ENCODE measurements at regions not wholly inside any gene's neighbourhood (a gene's known extent, or its start where the extent isn't known, plus 50 kb on each side); places are given as distances from the start of the nearest gene placed in this dataset.

DNA sequence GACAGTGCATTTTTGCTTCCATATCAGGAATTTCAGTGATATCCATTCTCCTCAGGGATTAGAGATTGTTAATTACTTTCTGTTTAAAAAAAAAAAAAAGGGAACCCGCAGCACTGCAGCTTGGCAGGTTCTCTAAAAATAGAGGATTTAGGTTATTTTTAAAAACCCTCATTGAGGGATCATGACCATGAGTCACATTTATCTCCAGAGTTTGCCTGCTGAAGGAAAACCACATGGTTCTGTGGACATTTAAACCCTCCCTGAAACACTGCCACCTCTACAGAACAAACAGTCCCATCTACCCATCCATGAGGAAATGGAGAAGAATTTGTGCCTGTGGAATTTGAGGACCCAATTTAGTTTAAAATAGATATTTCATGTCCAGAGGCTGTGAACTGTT, 66.2 kb upstream of the UBE2E1 start:
- DNase-seq (ENCODE audit: low read depth, low spot score) = no peak
- Histone ChIP-seq H3K9ac (ENCODE audit: insufficient read length) (no peak overlapping the region), H3K4me3 (no peak overlapping the region), H3K27ac (no peak overlapping the region), H3K9me3 (ENCODE audit: low read depth, low read length) (no peaks in the 10 kb centered on the region), H3K36me3 (ENCODE audit: insufficient read depth, low read length) (no peaks in the 10 kb centered on the region)
- TF ChIP-seq POLR2AphosphoS5 (IDR thresholded peaks at IDR 0.05; ENCODE audit: borderline replicate concordance, low read depth, low read length) = no peak

DNA sequence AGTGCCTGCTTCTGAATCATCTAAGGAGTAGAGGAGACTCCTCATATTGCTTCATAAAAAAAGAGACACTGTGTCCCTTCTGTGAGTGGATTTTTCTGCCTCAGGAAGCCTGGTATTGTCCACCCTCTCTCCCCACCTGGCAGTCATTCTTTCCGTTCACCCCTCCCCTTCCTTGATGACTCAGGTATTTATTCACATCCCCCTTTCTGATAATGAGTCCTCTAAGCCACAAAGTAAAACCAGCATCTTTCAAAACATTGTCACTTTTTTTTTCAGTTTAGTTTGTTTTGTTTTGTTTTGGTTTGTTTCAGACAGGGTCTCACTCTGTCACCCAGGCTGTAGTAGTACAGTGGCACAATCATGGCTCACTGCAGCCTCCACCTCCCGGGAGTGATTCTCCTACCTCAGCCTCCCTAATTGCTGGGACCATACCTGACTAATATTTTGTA, 65.2 kb upstream of the UBE2E1 start:
- H3K36me3 ChIP-seq (ENCODE audit: insufficient read depth, low read length) = no peaks in the 10 kb centered on the region
- no peak overlapping the region for H3K4me3 ChIP-seq
- no peak overlapping the region for H3K27ac ChIP-seq
- DNase-seq (ENCODE audit: low read depth, low spot score) = no peak
- H3K9ac ChIP-seq (ENCODE audit: insufficient read length) = no peak overlapping the region
- TF ChIP-seq FOXP2 (optimal IDR thresholded peaks at IDR 0.05; ENCODE audit: control extremely low read depth, extremely low read length, insufficient read depth) (no peak), POLR2AphosphoS5 (IDR thresholded peaks at IDR 0.05; ENCODE audit: borderline replicate concordance, low read depth, low read length) (no peak), EZH2 (IDR thresholded peaks at IDR 0.05) (no peak)
- H3K9me3 ChIP-seq (ENCODE audit: low read depth, low read length) = no peaks in the 10 kb centered on the region

GRCh38 chr3:23741036-23741706, 64.6 kb upstream of the UBE2E1 start:
- H3K9ac ChIP-seq (ENCODE audit: insufficient read length) = no peak overlapping the region
- DNase-seq (ENCODE audit: low read depth, low spot score) = no peak
- H3K36me3 ChIP-seq (ENCODE audit: insufficient read depth, low read length) = no peaks in the 10 kb centered on the region
- no peaks in the 10 kb centered on the region for H3K9me3 ChIP-seq (ENCODE audit: low read depth, low read length)
- TF ChIP-seq FOXP2 (optimal IDR thresholded peaks at IDR 0.05; ENCODE audit: control extremely low read depth, extremely low read length, insufficient read depth) (no peak), POLR2AphosphoS5 (IDR thresholded peaks at IDR 0.05; ENCODE audit: borderline replicate concordance, low read depth, low read length) (no peak), EZH2 (IDR thresholded peaks at IDR 0.05) (no peak)
- no peak overlapping the region for H3K27ac ChIP-seq
- no peak overlapping the region for H3K4me3 ChIP-seq

DNA sequence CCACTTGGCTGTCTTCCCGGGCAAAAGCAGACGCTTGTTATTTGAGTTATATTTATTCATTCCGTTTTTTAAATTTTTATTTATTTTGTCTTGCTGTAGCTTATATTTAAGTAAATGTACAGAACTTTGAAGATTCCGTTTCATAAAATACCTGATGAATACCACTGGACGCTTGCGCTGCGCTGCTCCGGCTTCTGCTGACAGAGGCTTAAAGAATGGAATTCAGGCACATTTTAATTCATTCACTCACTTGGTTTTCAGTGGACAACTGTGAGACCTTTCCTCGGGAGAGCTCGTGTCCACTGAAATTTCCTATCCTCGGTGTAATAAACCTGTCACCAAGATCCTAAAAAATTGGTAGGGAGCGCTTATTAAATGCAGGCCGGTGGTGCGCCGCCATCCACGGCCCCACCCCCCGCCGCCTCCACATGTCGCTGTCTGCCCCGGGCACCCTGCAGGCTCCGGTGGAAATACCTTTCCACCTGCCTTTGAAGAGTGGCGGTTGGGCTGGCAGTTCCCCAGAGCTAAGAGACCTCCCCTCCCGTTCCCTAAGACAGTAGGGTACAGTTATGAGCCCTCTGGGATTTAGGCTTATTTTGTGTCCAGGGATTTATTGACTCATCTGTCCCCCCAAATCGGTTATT, 62.5 kb upstream of the UBE2E1 start:
- H3K36me3 ChIP-seq (ENCODE audit: insufficient read depth, low read length) = no peaks in the 10 kb centered on the region
- DNase-seq (ENCODE audit: low read depth, low spot score) = no peak
- TF ChIP-seq EZH2 (IDR thresholded peaks at IDR 0.05) = no peak
- no peak for TF ChIP-seq POLR2AphosphoS5 (IDR thresholded peaks at IDR 0.05; ENCODE audit: borderline replicate concordance, low read depth, low read length)
- TF ChIP-seq FOXP2 (optimal IDR thresholded peaks at IDR 0.05; ENCODE audit: control extremely low read depth, extremely low read length, insufficient read depth) = no peak
- no peak overlapping the region for H3K27ac ChIP-seq
- H3K9me3 ChIP-seq (ENCODE audit: low read depth, low read length) = no peaks in the 10 kb centered on the region
- no peak overlapping the region for H3K4me3 ChIP-seq
- no peak overlapping the region for H3K9ac ChIP-seq (ENCODE audit: insufficient read length)

DNA sequence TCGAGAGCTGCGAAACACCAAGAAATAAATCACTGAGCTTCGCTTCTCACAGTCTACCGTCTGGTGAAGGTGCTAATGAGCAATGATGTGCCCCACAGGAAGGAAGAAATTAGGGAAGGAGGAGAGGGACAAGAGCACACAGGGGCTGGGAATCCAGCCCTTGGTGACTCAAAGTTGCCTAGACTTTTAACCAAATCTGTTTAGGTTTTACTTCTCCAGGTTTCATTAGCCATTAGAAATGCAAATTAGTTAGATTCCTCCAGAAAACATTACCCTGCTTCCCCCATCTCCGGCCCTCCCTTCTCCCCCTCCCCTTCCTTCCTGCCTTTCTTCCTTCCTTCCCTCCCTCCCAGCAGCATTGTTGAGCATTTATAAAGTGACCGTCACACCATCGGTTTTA, 59.3 kb upstream of the UBE2E1 start:
- Histone ChIP-seq H3K27ac (no peak overlapping the region), H3K4me3 (no peak overlapping the region), H3K9me3 (ENCODE audit: low read depth, low read length) (no peaks in the 10 kb centered on the region), H3K36me3 (ENCODE audit: insufficient read depth, low read length) (no peaks in the 10 kb centered on the region), H3K9ac (ENCODE audit: insufficient read length) (no peak overlapping the region)
- DNase-seq (ENCODE audit: low read depth, low spot score) = no peak
- TF ChIP-seq POLR2AphosphoS5 (IDR thresholded peaks at IDR 0.05; ENCODE audit: borderline replicate concordance, low read depth, low read length) (no peak), EZH2 (IDR thresholded peaks at IDR 0.05) (no peak), FOXP2 (optimal IDR thresholded peaks at IDR 0.05; ENCODE audit: control extremely low read depth, extremely low read length, insufficient read depth) (no peak)

DNA sequence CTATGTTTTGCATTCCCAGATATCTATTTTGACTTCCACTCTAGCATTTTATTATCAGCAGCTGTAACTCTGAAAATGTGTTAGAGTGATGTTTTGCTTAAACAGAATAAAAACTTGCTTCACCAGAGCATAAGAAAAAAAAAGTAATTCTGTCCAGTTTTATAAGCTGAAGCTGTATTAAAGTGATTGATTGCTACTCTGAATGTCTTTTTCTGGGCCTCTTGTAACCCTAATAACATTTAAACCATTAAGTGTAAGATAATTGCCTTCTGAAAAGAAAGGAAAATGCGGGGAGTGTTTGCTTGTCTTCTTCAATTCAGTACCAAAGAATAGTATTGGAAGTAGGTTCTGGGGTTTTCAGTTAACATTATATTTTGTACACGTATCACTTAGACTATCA, 57.9 kb upstream of the UBE2E1 start:
- TF ChIP-seq FOXP2 (optimal IDR thresholded peaks at IDR 0.05; ENCODE audit: control extremely low read depth, extremely low read length, insufficient read depth) (no peak), EZH2 (IDR thresholded peaks at IDR 0.05) (no peak), POLR2AphosphoS5 (IDR thresholded peaks at IDR 0.05; ENCODE audit: borderline replicate concordance, low read depth, low read length) (no peak)
- Histone ChIP-seq H3K9ac (ENCODE audit: insufficient read length) (no peak overlapping the region), H3K36me3 (ENCODE audit: insufficient read depth, low read length) (no peaks in the 10 kb centered on the region), H3K4me3 (no peak overlapping the region), H3K27ac (no peak overlapping the region), H3K9me3 (ENCODE audit: low read depth, low read length) (no peaks in the 10 kb centered on the region)
- DNase-seq (ENCODE audit: low read depth, low spot score) = no peak

- Histone ChIP-seq H3K4me3 (no peak overlapping the region), H3K36me3 (ENCODE audit: insufficient read depth, low read length) (no peaks in the 10 kb centered on the region), H3K9me3 (ENCODE audit: low read depth, low read length) (no peaks in the 10 kb centered on the region), H3K9ac (ENCODE audit: insufficient read length) (no peak overlapping the region), H3K27ac (no peak overlapping the region; the same call in 1 of the 2 replicates)
- TF ChIP-seq EZH2 (IDR thresholded peaks at IDR 0.05) (no peak), POLR2AphosphoS5 (IDR thresholded peaks at IDR 0.05; ENCODE audit: borderline replicate concordance, low read depth, low read length) (no peak), FOXP2 (optimal IDR thresholded peaks at IDR 0.05; ENCODE audit: control extremely low read depth, extremely low read length, insufficient read depth) (no peak)
- peak; percentile 35 for DNase-seq (ENCODE audit: low read depth, low spot score)
Measured at GRCh38 chr3:23748398-23749110, 57.2 kb upstream of the UBE2E1 start.

- no peak for DNase-seq (ENCODE audit: low read depth, low spot score)
- Histone ChIP-seq H3K9me3 (ENCODE audit: low read depth, low read length) (no peaks in the 10 kb centered on the region), H3K4me3 (no peak overlapping the region), H3K9ac (ENCODE audit: insufficient read length) (no peak overlapping the region), H3K27ac (no peak overlapping the region), H3K36me3 (ENCODE audit: insufficient read depth, low read length) (no peaks in the 10 kb centered on the region)
- TF ChIP-seq POLR2AphosphoS5 (IDR thresholded peaks at IDR 0.05; ENCODE audit: borderline replicate concordance, low read depth, low read length) = no peak
- no peak for TF ChIP-seq EZH2 (IDR thresholded peaks at IDR 0.05)
- no peak for TF ChIP-seq FOXP2 (optimal IDR thresholded peaks at IDR 0.05; ENCODE audit: control extremely low read depth, extremely low read length, insufficient read depth)
Measured at GRCh38 chr3:23749609-23750008, 56.1 kb upstream of the UBE2E1 start.

Measured in SK-N-MC (cell line).